Stimulated activated CD4-positive, alpha-beta T cell treated with anti-CD3 and anti-CD28 coated beads, TNF-alpha, amount 100 ng/mL, for 4 hours (primary cell): ENCODE measurements at regions not wholly inside any gene's neighbourhood (a gene's known extent, or its start where the extent isn't known, plus 50 kb on each side); places are given as distances from the start of the nearest gene placed in this dataset.
A peak's percentile ranks its signal among the peaks of the same experiment; 100 is the strongest.

Experiments
- DNase-seq, 3 experiments: peaks; one replicate each; pipeline ENCODE4 v3.0.0-alpha.2; 2020; ENCODE audit warnings: low read depth in 3 of 3

DNA sequence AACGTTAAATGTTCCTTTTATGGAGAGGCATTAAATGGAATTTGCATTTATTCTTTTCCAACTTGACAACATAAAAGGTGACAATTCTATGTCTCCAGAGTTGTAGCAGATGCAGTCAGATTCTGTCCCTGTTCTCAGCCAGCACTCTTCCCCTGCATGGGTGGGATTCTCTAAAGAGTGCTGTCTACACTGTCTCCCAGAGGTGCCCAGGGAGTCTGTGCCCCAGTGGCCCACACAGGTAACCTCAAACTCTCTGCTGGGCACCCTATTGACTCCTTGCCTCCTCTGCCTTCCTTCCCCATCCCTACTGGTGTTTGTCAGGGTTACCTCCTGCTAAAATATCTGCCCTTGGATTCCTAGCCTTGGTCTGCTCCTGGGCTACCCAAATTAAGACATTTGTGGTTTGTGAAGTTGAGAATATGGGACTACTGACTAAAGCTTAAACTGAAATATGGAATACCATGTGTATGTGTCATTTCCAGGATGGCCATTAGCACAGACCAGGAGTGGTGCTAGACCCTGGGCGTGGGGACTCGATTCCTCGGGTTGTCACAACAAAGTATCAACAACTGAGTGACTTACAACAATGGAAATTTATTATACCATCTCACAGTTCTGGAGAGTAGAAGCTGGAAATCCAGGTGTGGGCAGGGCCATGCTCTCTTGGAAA, 284.7 kb downstream of the CDH26 start:
- DNase-seq = no peak

DNA sequence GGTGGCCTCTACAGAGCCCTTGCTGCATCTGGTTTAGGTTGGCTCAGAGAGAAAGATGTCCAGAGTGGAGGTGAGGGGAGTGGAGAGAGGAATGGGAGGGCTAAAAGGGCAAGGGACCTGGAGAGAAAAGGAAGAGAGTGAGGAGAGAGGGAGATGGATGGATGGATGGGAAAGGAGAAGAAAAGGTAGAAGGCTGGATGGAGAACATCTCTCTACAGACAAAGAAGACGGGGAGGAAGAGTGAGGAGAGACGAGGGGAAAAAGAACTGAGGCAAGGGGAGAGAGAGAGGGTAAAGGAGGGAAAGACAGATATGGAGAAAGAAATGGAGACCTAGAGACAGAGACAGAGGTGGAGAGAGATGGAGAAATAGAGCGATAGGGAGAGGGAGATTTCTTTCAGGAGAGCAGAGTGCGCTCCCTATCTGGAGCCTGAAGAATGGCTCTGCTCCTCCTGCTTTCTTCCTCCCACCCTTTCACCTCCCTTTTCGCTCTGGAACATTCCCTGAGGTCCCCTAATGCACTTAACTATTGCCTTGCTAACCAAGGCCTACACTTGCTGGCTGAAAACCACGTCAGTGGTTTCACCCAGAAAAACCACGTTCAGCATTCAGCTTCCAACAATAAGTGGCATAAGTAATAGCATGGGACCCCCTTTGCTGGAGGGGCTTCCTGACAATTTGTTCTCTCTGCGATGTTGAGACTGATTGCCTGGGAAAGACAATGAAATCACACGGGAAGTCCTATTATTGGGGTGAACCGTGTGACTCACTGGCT, 286.3 kb downstream of the CDH26 start:
- DNase-seq = no peak

DNA sequence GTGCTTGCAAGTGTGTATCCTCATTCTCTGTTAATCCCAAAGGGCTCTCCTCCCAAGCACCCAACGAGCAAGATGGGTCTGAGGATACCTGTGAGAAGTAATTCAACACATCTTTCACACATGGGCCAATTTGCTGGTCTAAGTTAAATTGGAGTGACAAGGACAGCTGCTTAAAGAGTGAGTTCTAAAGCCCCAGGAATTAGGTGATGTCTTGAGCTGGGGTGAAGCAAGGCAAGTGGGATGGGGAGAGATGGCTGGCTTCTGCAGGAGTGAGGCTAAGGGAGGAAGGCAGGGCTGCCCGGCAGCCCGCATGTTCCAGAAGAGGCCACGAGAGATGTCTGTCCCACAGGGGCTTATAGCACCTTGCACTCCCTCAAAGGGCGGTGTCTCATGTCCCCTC, 288.5 kb downstream of the CDH26 start:
- DNase-seq = no peak

DNA sequence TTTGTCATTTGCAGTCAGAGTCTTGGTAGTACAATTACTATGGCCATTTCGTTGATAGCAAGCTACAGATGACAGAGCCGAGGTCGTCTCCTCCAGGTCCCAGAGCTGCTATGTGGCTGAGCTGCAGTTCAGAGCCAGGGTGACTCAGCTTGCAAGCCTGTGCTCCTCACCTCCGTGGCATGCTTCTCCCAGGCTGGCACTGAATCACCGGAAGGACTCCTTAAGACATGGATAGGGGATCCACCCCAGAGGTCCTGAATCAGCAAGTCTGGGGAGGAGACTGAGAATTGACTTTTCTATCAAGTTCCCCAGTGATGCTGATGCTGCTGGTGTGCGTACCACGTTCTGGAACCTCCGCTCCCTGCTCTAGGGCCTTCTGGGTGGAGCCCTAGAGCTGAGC, 291.2 kb downstream of the CDH26 start:
- no peak for DNase-seq

DNA sequence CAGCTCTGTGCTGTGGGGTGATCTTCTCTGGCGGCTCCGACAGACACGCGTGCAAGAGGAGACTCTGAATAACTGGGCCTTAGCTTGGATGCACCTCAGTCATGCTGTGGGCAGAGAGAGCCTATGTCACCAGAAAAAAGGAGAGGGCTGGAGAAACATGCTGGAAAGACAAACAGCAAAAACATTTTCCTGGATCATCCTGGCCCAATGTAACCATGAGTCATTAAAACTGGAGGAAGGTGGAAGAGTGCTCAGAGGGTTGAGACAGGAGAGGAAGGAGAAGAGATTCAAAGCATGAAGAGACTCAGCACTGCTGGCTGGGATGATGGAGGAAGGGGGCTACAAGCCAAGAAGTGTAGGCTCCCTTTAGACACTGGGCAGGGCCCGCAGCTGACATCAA, 292.0 kb downstream of the CDH26 start:
- no peak for DNase-seq

DNA sequence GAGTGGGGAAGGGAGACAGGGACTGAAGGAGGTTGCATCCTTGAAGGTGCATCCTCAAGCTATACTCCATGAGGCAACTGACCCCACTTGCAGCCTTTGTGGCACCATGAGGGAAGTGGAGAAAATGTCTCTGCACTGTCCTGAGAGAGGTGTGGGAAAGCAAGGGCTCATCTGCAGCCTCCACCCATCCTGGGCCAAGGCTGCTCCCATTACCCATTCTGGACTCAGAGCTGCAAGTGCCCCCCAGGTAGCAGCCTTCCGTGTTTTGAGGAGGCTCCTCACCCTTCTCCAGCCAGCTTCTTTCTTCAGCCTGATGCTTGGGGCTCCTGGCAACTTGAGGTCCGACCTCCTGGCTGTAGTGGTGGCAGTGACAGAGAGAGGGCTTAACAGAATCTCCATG, 294.6 kb downstream of the CDH26 start:
- no peak for DNase-seq

DNA sequence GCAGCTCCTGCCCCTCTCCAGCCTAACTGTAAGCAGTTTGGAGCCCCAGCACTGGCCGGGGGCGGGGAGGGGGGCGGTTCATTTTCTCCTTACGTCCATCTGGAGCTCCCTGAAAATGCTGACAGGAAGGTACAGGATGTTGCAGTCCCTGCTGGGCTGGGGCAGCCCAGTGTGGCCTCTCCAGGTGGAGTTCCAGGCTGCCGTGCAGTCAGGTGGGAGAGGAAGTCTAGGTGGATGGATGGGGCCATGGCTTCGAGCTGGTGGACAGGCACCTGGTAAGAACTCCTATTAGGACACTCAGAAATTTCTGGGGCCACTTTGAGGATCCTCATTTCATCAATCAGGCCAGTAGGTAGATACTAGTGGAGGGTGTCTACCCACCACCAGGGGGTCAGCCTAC, 295.2 kb downstream of the CDH26 start:
- DNase-seq = no peak

DNA sequence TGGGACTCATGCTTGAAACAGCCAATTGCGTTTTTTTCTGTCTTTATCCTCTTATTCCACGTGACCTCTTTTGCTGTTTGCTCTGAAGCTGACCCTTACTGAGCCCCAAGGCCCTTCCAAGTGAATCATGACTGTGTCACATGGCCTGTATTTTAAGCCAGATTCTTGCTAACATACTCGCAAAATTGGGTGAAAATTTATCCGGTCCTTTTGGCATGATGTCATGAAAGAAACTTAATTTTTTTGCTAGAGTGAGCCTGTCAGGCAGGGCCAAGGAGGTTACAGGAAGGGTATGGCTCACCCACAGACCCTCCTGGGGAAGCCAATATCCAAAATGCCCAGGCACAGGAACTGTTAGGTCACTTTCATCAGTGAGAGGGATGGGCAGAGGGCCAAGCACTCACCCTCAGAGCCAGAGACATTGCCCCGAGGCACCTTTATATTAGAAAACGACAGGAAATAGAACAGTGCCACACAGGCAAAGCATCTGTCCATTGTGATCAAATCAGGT, 296.7 kb downstream of the CDH26 start:
- DNase-seq = no peak

DNA sequence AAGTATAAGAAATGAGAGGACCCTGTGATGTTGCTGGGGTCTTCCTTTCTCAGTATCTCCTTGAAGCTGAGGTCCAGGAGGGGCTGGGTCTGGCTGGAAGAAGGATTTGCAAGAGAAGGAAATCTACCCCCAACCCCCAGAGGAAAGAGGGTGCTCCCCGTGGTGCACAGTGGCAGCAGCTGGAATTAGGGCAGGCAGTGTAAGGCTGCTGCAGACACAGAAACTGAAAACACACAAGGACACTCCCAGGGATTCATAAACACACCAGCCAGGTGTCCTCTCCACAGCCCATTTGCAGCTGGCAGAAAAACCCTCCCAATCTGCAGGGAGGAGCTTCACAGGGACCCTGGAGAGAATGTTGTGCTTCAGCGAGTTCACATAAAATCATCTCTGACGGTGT, 297.2 kb downstream of the CDH26 start:
- DNase-seq = no peak

DNA sequence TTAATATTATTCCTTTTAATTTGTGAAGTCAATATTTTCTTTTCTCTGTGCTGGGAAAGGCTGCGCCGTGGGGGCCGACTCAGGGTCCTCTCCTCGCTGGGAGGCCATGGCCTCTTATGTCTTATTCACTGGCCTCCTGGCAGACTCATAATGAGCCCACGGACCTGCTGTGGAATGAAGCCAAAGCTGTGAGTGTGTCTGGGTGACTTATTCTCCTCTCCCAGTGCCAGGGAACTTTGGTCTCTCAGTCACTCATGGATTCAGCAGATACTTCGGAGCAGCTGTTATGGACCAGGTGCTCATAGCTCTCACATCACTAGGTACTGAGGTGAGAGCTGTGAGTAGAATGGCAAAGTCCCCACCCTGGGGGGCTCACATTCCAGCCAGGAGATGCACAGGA, 297.6 kb downstream of the CDH26 start:
- DNase-seq = no peak

DNA sequence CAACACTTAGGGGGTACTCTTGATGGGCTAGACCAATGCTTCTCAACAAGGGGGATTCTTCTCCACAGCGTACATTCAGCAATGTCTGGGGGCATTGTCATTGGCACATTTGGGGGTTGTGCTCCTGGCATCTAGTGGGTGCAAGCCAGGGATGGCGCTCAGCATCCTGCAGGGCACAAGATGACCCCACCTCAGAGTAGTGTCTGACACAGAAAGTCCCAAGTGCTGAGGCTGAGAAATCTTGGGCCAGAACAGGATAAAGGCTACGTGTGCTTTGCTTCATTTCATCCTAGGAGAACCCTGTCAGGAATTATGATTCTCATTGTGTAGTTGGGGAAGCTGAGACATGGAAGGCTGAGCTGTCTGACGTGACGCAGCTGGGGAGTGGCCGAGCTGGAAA, 298.6 kb downstream of the CDH26 start:
- no peak for DNase-seq

DNA sequence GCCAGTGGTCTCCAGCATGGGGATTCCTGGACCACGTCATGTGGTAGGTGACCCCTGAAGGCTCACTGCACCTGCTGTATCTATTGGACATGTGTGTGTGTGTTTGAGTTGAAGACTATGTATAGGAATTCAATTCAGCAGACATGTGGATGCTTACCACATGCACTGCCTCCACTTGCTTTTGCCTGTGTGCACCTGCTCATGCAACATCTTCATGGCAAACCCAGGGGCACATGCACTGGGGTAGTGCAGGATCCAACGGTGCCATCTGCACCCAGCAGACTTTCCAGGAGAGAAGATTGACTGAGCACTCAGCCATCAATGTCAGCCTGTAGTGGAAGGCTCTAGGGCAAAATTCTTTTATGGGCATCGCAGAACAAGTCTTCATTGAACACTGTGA, 299.4 kb downstream of the CDH26 start:
- no peak for DNase-seq

DNA sequence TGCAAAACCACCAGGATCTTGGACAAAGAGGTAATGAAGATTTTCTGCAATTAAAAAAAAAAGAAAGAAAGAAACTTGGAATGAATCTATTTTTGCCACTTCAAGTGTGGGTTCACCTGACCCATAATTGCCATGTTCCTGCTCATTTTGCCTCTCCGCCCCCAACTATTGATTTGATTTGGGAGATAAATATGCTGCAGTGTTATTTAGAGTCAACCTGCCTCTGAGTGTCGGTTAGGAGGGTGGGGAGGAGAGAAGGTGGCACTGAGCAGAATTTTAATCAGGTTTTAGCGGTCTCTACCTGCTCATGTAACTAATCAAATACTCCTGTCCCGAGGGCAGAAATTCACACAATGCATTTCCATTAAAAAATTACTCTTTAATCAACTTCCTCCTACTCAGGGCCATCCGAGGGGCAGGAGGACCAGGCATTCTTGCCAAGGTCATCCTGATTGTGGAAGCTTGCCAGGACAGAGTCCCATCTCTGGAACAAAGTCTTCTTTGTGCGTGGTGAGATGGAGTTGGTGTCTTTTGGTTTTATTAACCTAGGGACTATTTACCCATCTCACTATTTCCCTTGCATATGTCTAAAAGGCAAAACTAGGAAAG, 300.1 kb downstream of the CDH26 start:
- DNase-seq = no peak

DNA sequence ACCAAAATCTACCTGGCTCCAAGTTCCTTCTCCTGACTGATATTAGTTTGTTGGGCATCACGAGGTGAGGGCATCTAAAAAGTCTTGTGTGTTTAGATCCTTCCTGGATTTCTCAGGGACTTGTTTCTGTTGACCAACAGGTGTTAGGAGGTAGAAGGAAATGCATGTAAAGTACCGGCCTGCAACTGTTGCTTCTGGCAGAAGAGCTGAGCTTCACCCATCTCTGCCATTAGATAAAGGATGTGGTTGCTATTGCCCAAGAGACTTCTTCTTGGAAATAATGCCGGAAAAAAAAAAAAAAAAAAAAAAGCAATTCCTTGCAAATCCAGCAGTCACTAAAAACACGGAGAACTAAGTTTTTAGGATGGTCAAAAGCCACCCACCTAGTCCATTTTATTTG, 303.1 kb downstream of the CDH26 start:
- DNase-seq = no peak

DNA sequence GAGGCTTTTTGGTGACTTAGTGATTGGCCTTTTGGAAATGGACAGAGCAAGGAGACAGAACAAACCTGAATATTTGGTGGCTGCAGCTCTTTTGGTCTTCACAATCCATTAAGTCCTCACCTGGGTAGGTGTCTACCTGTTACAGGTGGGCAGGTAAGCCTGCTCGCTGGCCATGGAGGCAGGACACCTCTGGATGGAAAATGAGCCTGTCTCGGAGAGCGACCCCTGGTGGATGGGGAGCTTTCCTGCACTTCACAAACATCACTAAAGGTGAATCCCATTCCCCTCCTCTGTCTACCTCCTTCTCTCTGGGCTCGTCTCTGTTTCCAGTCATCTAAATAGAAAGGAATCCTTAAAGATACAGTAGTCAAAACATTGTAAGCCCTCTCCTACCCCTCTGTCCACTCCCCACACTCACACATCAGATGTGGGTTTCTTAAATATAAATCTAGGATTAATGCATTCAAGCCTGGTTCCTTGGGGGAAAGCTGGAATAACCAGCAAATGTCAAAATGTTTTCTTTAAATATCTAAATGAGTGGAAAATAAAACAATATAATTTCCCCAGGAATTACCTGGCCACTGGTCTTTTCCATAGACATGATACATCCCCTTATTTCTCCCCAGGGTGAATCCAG, 304.9 kb downstream of the CDH26 start:
- DNase-seq = peak; percentile 13 to 35 (median 17)

DNA sequence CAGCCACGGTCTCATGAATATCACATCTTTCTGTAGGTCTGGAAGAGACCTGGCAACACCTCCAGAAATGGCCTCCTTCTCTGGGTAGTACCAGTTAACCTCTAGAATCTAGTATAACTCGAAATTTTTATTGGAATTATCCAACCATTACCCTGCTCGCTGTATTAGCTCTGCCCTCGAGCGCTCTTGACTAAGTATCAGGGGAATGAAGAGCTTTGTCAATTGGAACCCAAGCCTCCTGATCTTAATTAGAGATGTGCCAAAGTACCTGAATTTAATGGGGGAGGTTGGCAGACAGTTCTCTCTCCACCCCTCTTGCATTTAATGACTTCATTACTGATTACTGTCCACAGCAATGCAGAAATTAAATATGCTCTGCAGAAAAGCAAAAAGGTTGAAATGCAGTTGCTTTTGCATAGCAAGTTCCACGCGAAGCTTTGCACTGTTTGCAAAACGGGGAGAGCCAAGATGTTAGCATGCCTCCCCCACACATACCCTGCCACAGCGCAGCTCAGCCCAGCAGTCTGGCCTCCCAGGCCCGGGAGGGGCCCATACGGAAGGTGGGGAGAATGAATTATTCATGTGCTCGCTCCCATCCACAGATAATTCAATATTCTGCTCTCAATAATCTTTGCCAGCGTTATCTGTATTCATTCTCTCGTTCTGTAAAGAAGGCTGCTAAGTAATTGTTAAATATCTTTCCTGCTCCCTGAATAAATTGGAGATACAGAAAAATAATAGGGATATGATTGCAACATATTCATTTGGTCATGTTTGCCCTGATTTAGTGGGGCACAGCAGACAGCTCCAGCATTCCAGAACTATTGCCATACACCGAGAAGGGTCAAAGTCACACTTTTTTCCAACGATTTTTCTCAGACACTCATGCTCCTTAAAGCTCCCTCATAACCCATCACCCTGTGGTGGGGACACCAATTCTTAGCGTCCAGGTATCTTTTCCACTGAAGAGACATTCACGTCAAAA, 305.8 kb downstream of the CDH26 start:
- no peak for DNase-seq

DNA sequence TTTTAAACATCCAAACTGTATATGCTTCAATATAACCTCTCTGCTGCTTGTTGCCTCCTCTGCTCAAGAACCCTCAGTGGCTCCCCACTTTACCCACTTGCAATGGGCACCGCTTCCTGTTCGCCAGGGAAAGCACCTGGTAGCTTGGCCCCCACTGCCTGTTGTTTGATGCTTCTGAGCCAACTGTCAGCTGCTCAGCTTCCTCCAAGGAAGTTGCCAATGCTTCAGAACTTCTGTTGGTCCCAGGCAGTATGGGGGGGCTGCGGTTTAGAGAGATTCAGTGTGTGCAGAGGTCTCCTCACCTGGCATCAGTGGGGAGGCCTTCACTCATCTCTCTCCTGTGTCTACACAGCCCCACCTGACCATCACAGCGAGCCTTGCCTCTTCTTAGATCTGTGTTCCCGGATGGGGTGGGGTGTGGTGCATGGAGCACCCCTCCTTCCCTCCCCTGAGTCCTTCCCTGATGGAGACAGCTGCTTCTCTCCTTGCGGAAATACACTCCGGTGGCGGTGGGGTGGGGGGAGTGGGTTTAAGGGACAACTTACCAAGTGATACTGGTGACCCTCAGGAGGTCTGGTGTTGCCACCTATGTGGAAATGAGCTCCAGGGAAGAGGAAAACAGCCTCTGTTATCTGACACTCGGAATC, 308.1 kb downstream of the CDH26 start:
- no peak for DNase-seq

DNA sequence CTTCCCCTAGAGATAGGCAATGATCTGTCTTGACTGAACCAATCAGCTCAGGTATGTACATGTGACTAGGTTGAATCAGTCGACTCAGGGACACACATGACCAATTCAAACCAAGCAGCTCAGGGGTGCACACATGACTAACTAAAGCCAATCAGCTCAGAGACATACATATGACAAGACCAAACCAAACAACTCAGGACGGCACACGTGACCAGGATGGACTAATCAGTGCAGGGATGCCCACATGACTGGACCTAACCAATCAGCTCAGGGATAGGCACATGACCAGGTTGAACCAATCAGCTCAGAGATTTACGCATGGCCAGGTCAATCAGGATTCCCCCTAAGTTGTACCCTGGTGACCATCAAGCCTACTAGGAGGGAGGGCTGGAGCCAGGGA, 310.3 kb downstream of the CDH26 start:
- no peak for DNase-seq

DNA sequence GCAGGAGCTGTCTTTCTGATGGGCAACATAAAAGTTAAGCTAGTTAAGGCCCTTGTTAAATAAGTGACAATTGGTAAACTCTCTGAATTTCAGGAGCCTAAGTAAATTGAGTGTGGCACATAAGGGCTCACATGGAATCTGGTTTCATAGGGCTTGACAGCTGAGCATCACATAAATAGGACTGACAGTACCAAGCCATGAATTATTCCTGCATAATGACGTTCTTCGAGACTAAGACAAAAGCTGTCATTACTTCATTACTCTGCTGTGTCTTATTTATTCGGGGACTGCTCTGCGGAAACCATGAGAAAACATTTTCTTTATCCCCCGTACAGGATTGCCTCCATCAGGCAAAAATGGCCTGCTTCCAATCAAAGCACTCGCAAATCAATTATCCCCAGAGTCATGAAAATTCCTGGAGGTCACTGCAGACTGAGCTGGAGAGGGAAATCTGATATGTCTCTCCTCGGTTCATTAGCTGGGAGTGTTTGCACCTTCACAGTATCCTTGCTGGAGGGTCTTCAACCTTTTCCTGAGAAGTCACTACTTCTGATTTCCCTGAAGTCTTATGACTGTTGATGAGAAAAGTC, 311.4 kb downstream of the CDH26 start:
- DNase-seq = no peak

DNA sequence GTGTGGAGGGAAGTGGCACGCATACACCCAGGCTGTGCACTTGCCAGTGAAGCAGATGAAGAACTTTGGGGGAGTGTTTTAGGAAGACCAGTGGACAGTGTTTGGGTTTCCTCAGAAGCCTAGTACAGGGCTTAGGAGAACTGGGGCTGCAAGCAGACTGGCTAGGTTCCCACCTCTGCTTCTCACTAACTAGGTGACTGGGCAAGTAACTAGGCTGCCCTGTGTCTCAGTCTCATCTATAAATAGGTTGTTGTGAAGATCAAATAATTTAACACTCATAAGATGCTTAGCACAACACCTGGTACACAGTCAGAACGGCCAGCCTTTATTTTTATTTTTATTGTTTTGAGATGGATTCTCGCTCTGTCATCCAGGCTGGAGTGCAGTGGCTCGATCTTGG, 312.1 kb downstream of the CDH26 start:
- DNase-seq = no peak
